ENCODE measurements at regions not wholly inside any gene's neighbourhood (a gene's known extent, or its start where the extent isn't known, plus 50 kb on each side); places are given as distances from the start of the nearest gene placed in this dataset.

DNA sequence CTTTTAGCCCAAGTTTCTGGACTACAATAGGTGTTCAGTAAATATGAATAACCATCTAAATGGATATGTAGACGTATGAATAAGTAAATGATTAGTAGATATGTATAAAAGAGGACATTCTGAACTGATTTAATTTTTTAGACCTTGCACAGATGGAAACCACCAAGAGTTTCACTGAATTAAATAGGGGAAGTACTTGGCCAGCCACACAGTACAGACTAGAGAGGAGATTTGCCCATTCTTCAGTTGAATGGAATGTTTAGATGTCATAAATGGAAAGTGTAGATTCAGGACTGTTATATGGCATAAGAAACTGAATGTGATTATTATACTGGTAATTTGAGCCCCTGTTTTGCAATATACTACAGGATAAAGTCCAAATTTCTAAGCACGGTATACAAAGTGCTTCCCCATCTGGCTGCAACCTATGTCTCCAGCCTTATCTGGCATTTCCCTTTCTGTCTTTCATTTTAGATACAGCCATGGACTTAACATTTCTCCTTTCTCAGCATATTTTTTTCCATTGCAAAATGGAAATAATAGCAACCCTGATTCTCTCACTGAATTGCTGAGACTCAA, 137.8 kb upstream of the HS3ST1 start:
- Histone ChIP-seq H4K20me1 (replicated peaks; ENCODE audit: insufficient read depth) (no peaks in the 10 kb centered on the region), H3K4me2 (no peak overlapping the region), H3F3A (replicated peaks; ENCODE audit: low read depth) (no peaks in the 10 kb centered on the region), H3K36me3 (ENCODE audit: insufficient read depth) (no peaks in the 10 kb centered on the region), H3K4me3 (no peak overlapping the region), H2AFZ (no peak overlapping the region), H3K79me2 (replicated peaks; ENCODE audit: insufficient read depth) (no peaks in the 10 kb centered on the region), H3K9me2 (ENCODE audit: insufficient read depth) (no peaks in the 10 kb centered on the region), H3K4me1 (ENCODE audit: insufficient read depth) (no peaks in the 10 kb centered on the region), H3K27ac (ENCODE audit: low read depth) (no peak overlapping the region), H3K27me3 (ENCODE audit: insufficient read depth) (no peaks in the 10 kb centered on the region)
- Mint-ChIP-seq H3K4me1 (no peaks in the 10 kb centered on the region), H3K27me3 (ENCODE audit: insufficient read depth, low read depth, poor library complexity) (no peaks in the 10 kb centered on the region), H3K9me3 (peaks cover 2% of the 10 kb centered on the region; the same call in 2 of the 3 replicates), H3K4me3 (no peak overlapping the region), H3K27ac (no peak overlapping the region), H3K36me3 (ENCODE audit: low read depth) (no peaks in the 10 kb centered on the region)
- no peak for DNase-seq (ENCODE audit: low spot score)
- no peak for ATAC-seq
- TF ChIP-seq ZNF114 (CRISPR knock-in tag; IDR thresholded peaks at IDR 0.05) (no peak), EZH2phosphoT487 (IDR thresholded peaks at IDR 0.05; ENCODE audit: unreplicated experiment) (no peak), ZNF331 (CRISPR knock-in tag; IDR thresholded peaks at IDR 0.05; ENCODE audit: low read depth) (no peak)
- TF ChIP-seq, protein P1, sequence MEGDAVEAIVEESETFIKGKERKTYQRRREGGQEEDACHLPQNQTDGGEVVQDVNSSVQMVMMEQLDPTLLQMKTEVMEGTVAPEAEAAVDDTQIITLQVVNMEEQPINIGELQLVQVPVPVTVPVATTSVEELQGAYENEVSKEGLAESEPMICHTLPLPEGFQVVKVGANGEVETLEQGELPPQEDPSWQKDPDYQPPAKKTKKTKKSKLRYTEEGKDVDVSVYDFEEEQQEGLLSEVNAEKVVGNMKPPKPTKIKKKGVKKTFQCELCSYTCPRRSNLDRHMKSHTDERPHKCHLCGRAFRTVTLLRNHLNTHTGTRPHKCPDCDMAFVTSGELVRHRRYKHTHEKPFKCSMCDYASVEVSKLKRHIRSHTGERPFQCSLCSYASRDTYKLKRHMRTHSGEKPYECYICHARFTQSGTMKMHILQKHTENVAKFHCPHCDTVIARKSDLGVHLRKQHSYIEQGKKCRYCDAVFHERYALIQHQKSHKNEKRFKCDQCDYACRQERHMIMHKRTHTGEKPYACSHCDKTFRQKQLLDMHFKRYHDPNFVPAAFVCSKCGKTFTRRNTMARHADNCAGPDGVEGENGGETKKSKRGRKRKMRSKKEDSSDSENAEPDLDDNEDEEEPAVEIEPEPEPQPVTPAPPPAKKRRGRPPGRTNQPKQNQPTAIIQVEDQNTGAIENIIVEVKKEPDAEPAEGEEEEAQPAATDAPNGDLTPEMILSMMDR (conservative IDR thresholded peaks at IDR 0.05; ENCODE audit: low read depth in 2 of 2), result no peak
- TF ChIP-seq, protein P2, sequence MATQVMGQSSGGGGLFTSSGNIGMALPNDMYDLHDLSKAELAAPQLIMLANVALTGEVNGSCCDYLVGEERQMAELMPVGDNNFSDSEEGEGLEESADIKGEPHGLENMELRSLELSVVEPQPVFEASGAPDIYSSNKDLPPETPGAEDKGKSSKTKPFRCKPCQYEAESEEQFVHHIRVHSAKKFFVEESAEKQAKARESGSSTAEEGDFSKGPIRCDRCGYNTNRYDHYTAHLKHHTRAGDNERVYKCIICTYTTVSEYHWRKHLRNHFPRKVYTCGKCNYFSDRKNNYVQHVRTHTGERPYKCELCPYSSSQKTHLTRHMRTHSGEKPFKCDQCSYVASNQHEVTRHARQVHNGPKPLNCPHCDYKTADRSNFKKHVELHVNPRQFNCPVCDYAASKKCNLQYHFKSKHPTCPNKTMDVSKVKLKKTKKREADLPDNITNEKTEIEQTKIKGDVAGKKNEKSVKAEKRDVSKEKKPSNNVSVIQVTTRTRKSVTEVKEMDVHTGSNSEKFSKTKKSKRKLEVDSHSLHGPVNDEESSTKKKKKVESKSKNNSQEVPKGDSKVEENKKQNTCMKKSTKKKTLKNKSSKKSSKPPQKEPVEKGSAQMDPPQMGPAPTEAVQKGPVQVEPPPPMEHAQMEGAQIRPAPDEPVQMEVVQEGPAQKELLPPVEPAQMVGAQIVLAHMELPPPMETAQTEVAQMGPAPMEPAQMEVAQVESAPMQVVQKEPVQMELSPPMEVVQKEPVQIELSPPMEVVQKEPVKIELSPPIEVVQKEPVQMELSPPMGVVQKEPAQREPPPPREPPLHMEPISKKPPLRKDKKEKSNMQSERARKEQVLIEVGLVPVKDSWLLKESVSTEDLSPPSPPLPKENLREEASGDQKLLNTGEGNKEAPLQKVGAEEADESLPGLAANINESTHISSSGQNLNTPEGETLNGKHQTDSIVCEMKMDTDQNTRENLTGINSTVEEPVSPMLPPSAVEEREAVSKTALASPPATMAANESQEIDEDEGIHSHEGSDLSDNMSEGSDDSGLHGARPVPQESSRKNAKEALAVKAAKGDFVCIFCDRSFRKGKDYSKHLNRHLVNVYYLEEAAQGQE (IDR thresholded peaks at IDR 0.05; ENCODE audit: unreplicated experiment), result no peak
- TF ChIP-seq, protein P3, sequence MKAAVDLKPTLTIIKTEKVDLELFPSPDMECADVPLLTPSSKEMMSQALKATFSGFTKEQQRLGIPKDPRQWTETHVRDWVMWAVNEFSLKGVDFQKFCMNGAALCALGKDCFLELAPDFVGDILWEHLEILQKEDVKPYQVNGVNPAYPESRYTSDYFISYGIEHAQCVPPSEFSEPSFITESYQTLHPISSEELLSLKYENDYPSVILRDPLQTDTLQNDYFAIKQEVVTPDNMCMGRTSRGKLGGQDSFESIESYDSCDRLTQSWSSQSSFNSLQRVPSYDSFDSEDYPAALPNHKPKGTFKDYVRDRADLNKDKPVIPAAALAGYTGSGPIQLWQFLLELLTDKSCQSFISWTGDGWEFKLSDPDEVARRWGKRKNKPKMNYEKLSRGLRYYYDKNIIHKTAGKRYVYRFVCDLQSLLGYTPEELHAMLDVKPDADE (IDR thresholded peaks at IDR 0.05), result no peak

- Mint-ChIP-seq H3K27ac (no peak overlapping the region), H3K36me3 (ENCODE audit: low read depth) (no peaks in the 10 kb centered on the region), H3K9me3 (peaks cover 2% of the 10 kb centered on the region; the same call in 2 of the 3 replicates), H3K4me3 (no peak overlapping the region), H3K27me3 (ENCODE audit: insufficient read depth, low read depth, poor library complexity) (no peaks in the 10 kb centered on the region), H3K4me1 (no peaks in the 10 kb centered on the region)
- Histone ChIP-seq H4K20me1 (replicated peaks; ENCODE audit: insufficient read depth) (no peaks in the 10 kb centered on the region), H3F3A (replicated peaks; ENCODE audit: low read depth) (no peaks in the 10 kb centered on the region), H3K36me3 (ENCODE audit: insufficient read depth) (no peaks in the 10 kb centered on the region), H3K4me1 (ENCODE audit: insufficient read depth) (no peaks in the 10 kb centered on the region), H3K27me3 (ENCODE audit: insufficient read depth) (no peaks in the 10 kb centered on the region), H3K27ac (ENCODE audit: low read depth) (no peak overlapping the region), H3K4me3 (no peak overlapping the region), H3K9me2 (ENCODE audit: insufficient read depth) (no peaks in the 10 kb centered on the region), H3K79me2 (replicated peaks; ENCODE audit: insufficient read depth) (no peaks in the 10 kb centered on the region), H2AFZ (no peak overlapping the region), H3K4me2 (no peak overlapping the region)
- DNase-seq (ENCODE audit: low spot score) (no peak), ATAC-seq (no peak)
- TF ChIP-seq POLR2AphosphoS5 (IDR thresholded peaks at IDR 0.05; ENCODE audit: low read depth), result no peak
- no peak for TF ChIP-seq EZH2 (IDR thresholded peaks at IDR 0.05; ENCODE audit: low read depth, unreplicated experiment)
- TF ChIP-seq, protein P4, sequence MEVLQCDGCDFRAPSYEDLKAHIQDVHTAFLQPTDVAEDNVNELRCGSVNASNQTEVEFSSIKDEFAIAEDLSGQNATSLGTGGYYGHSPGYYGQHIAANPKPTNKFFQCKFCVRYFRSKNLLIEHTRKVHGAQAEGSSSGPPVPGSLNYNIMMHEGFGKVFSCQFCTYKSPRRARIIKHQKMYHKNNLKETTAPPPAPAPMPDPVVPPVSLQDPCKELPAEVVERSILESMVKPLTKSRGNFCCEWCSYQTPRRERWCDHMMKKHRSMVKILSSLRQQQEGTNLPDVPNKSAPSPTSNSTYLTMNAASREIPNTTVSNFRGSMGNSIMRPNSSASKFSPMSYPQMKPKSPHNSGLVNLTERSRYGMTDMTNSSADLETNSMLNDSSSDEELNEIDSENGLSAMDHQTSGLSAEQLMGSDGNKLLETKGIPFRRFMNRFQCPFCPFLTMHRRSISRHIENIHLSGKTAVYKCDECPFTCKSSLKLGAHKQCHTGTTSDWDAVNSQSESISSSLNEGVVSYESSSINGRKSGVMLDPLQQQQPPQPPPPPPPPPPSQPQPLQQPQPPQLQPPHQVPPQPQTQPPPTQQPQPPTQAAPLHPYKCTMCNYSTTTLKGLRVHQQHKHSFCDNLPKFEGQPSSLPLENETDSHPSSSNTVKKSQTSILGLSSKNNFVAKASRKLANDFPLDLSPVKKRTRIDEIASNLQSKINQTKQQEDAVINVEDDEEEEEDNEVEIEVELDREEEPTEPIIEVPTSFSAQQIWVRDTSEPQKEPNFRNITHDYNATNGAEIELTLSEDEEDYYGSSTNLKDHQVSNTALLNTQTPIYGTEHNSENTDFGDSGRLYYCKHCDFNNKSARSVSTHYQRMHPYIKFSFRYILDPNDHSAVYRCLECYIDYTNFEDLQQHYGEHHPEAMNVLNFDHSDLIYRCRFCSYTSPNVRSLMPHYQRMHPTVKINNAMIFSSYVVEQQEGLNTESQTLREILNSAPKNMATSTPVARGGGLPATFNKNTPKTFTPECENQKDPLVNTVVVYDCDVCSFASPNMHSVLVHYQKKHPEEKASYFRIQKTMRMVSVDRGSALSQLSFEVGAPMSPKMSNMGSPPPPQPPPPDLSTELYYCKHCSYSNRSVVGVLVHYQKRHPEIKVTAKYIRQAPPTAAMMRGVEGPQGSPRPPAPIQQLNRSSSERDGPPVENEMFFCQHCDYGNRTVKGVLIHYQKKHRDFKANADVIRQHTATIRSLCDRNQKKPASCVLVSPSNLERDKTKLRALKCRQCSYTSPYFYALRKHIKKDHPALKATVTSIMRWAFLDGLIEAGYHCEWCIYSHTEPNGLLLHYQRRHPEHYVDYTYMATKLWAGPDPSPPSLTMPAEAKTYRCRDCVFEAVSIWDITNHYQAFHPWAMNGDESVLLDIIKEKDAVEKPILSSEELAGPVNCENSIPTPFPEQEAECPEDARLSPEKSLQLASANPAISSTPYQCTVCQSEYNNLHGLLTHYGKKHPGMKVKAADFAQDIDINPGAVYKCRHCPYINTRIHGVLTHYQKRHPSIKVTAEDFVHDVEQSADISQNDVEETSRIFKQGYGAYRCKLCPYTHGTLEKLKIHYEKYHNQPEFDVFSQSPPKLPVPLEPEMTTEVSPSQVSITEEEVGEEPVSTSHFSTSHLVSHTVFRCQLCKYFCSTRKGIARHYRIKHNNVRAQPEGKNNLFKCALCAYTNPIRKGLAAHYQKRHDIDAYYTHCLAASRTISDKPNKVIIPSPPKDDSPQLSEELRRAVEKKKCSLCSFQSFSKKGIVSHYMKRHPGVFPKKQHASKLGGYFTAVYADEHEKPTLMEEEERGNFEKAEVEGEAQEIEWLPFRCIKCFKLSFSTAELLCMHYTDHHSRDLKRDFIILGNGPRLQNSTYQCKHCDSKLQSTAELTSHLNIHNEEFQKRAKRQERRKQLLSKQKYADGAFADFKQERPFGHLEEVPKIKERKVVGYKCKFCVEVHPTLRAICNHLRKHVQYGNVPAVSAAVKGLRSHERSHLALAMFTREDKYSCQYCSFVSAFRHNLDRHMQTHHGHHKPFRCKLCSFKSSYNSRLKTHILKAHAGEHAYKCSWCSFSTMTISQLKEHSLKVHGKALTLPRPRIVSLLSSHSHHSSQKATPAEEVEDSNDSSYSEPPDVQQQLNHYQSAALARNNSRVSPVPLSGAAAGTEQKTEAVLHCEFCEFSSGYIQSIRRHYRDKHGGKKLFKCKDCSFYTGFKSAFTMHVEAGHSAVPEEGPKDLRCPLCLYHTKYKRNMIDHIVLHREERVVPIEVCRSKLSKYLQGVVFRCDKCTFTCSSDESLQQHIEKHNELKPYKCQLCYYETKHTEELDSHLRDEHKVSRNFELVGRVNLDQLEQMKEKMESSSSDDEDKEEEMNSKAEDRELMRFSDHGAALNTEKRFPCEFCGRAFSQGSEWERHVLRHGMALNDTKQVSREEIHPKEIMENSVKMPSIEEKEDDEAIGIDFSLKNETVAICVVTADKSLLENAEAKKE (CRISPR knock-in tag; IDR thresholded peaks at IDR 0.05), result no peak
- TF ChIP-seq JUNB (IDR thresholded peaks at IDR 0.05; ENCODE audit: unreplicated experiment), result no peak
These were observed 137.2 kb upstream of the HS3ST1 start for GRCh38 chr4:11565899-11566298.
